Mesendoderm (in vitro differentiated cells): ENCODE measurements at regions not wholly inside any gene's neighbourhood (a gene's known extent, or its start where the extent isn't known, plus 50 kb on each side); places are given as distances from the start of the nearest gene placed in this dataset.

Source experiments
- DNase-seq: peaks from one replicate; pipeline ENCODE4 v3.0.0; 2013
- H2AK5ac ChIP-seq: 2 replicates; pipeline ENCODE4 v1.6.1; 2013; ENCODE audit warnings: low read length, inconsistent platforms
- H2BK120ac ChIP-seq: 2 replicates; pipeline ENCODE4 v1.6.1; 2013; ENCODE audit warnings: low read depth, mild to moderate bottlenecking, low read length, moderate library complexity, mixed read lengths
- H2BK15ac ChIP-seq: replicated peaks from 2 replicates; pipeline ENCODE4 v1.6.1; 2013; ENCODE audit warnings: low read depth, mild to moderate bottlenecking, moderate library complexity
- H2BK5ac ChIP-seq: 2 replicates; pipeline ENCODE4 v1.6.1; 2013; ENCODE audit warnings: low read length, inconsistent platforms
- H3K18ac ChIP-seq: 2 replicates; pipeline ENCODE4 v1.6.1; 2013; ENCODE audit warnings: mild to moderate bottlenecking, low read length, mixed read lengths
- H3K23ac ChIP-seq: one replicate; pipeline ENCODE4 v1.6.1; 2013; ENCODE audit warnings: low read length
- H3K27ac ChIP-seq: 2 replicates; pipeline ENCODE4 v1.5.1; 2013; ENCODE audit warnings: low read depth, mild to moderate bottlenecking, inconsistent platforms, low read length, moderate library complexity
- H3K27me3 ChIP-seq: 2 replicates; pipeline ENCODE4 v1.6.1; 2013; ENCODE audit warnings: low read length, control low read depth, mild to moderate bottlenecking, inconsistent platforms; ENCODE audit not compliant: insufficient read depth, poor library complexity
- H3K36me3 ChIP-seq: 2 replicates; pipeline ENCODE4 v1.6.1; 2013; ENCODE audit warnings: low read length, inconsistent platforms; ENCODE audit not compliant: control insufficient read depth, insufficient read depth
- H3K4ac ChIP-seq: one replicate; pipeline ENCODE4 v1.6.1; 2013; ENCODE audit warnings: low read depth, mild to moderate bottlenecking, low read length, moderate library complexity
- H3K4me1 ChIP-seq: 2 replicates; pipeline ENCODE4 v1.6.1; 2013; ENCODE audit warnings: low read depth, low read length, inconsistent platforms; ENCODE audit not compliant: control insufficient read depth
- H3K4me2 ChIP-seq: 2 replicates; pipeline ENCODE4 v1.6.1; 2013; ENCODE audit warnings: low read length
- H3K4me3 ChIP-seq: 2 replicates; pipeline ENCODE4 v1.5.1; 2013; ENCODE audit warnings: mild to moderate bottlenecking, low read length
- H3K56ac ChIP-seq: one replicate; pipeline ENCODE4 v1.6.1; 2013; ENCODE audit warnings: low read length
- H3K79me1 ChIP-seq: 2 replicates; pipeline ENCODE4 v1.6.1; 2013; ENCODE audit warnings: low read length, inconsistent platforms
- H3K79me2 ChIP-seq: 2 replicates; pipeline ENCODE4 v1.6.1; 2013; ENCODE audit warnings: mild to moderate bottlenecking, low read length; ENCODE audit not compliant: control insufficient read depth, insufficient read depth
- H3K9ac ChIP-seq: 2 replicates; pipeline ENCODE4 v1.6.1; 2013; ENCODE audit warnings: low read length, inconsistent platforms
- H4K5ac ChIP-seq: one replicate; pipeline ENCODE4 v1.6.1; 2013; ENCODE audit warnings: low read length
- H4K8ac ChIP-seq: one replicate; pipeline ENCODE4 v1.6.1; 2013; ENCODE audit warnings: low read depth, mild to moderate bottlenecking, control low read depth, low read length, moderate library complexity
- WGBS: extraction: QIAGEN DNeasy Blood & Tissue Kit; methylation state at CpG from one replicate; pipeline ENCODE4 v1.1.7; 2013; ENCODE audit warnings: low lambda C conversion rate, missing lambda C conversion rate; ENCODE audit not compliant: insufficient coverage; ENCODE audit errors: extremely low coverage; 5-methylcytosine and 5-hydroxymethylcytosine counted together

DNA sequence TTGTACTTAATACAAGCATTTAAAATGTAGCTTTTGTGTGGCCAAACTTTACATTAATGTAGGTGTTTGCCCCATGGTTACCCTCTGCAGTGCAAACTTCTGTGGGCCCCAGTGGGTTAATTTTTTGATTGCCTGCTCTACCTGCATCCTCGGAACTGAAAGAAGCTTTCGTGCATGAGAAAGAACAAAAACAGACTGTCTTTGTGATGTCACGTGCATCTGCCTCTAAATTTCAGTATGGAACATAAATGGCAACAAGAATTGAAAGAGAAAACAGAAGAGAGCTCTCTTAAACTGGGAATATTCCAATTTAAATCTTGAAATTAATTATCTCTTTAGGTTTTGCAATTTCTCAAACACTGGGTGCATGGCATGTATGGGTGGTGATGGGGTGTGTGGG, 182.4 kb upstream of the LCORL start:
- H2BK5ac ChIP-seq = no peak overlapping the region
- no peaks in the 10 kb centered on the region for H3K36me3 ChIP-seq
- no peak overlapping the region for H3K18ac ChIP-seq
- H3K79me2 ChIP-seq = no peaks in the 10 kb centered on the region
- H3K4ac ChIP-seq = no peak overlapping the region
- no peak overlapping the region for H3K4me3 ChIP-seq
- no peaks in the 10 kb centered on the region for H3K79me1 ChIP-seq
- no CpG with 5 or more reads among the region's 3 CpGs for WGBS
- no peak overlapping the region for H3K27ac ChIP-seq
- H2AK5ac ChIP-seq = no peak overlapping the region
- no peak overlapping the region for H4K5ac ChIP-seq
- no peaks in the 10 kb centered on the region for H3K27me3 ChIP-seq
- H4K8ac ChIP-seq = no peak overlapping the region
- H3K9ac ChIP-seq = no peak overlapping the region
- no peak overlapping the region for H3K4me2 ChIP-seq
- no peaks in the 10 kb centered on the region for H3K4me1 ChIP-seq
- no peak overlapping the region for H3K23ac ChIP-seq
- no peak overlapping the region for H2BK120ac ChIP-seq
- no peak overlapping the region for H2BK15ac ChIP-seq
- no peak for DNase-seq
- H3K56ac ChIP-seq = no peak overlapping the region

DNA sequence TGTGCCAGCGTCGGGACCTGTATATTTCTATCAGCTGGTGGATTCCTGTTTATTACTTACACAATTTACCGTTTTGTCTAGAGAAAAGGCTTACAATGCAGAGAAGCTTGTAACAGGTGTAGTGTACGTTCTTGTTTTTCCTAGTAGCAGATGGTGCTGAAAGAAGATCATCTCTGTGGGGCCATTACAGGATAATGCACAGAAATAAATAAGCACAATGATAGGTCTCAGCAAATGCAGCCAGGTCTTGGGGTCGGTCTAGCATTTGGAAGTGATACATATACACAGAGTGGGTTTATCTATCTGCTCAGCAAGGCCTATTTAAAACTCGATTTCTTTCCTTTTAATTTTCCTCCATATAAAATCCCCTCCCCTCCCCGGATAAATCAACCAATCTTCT, 180.9 kb upstream of the LCORL start:
- Histone ChIP-seq H2AK5ac (no peak overlapping the region), H3K56ac (no peak overlapping the region), H2BK15ac (no peak overlapping the region), H3K27me3 (no peaks in the 10 kb centered on the region), H3K9ac (no peak overlapping the region), H3K4me3 (no peak overlapping the region), H3K4me1 (no peaks in the 10 kb centered on the region), H3K79me1 (no peaks in the 10 kb centered on the region), H3K23ac (no peak overlapping the region), H3K27ac (no peak overlapping the region), H4K5ac (no peak overlapping the region), H2BK5ac (no peak overlapping the region), H3K79me2 (no peaks in the 10 kb centered on the region), H4K8ac (no peak overlapping the region), H3K4me2 (no peak overlapping the region), H3K4ac (no peak overlapping the region), H3K18ac (no peak overlapping the region), H3K36me3 (no peaks in the 10 kb centered on the region), H2BK120ac (no peak overlapping the region)
- WGBS = 100% methylated on average over 2 of the region's 7 CpGs
- no peak for DNase-seq

GRCh38 chr4:18201885-18202284, 180.3 kb upstream of the LCORL start:
- no peak overlapping the region for H3K23ac ChIP-seq
- no peak overlapping the region for H4K8ac ChIP-seq
- no peak overlapping the region for H3K4me2 ChIP-seq
- H3K79me2 ChIP-seq = no peaks in the 10 kb centered on the region
- DNase-seq = peak; percentile 14
- no peaks in the 10 kb centered on the region for H3K36me3 ChIP-seq
- H3K27ac ChIP-seq = no peak overlapping the region
- no CpG with 5 or more reads among the region's 3 CpGs for WGBS
- no peak overlapping the region for H3K9ac ChIP-seq
- no peaks in the 10 kb centered on the region for H3K79me1 ChIP-seq
- H2BK5ac ChIP-seq = no peak overlapping the region
- no peak overlapping the region for H2BK120ac ChIP-seq
- H3K56ac ChIP-seq = no peak overlapping the region
- no peak overlapping the region for H3K18ac ChIP-seq
- no peak overlapping the region for H3K4me3 ChIP-seq
- H3K4me1 ChIP-seq = no peaks in the 10 kb centered on the region
- no peak overlapping the region for H2AK5ac ChIP-seq
- no peak overlapping the region for H2BK15ac ChIP-seq
- H3K4ac ChIP-seq = no peak overlapping the region
- no peak overlapping the region for H4K5ac ChIP-seq
- H3K27me3 ChIP-seq = no peaks in the 10 kb centered on the region

- Histone ChIP-seq H3K18ac (no peak overlapping the region), H2BK15ac (no peak overlapping the region), H3K4me3 (no peak overlapping the region)
Measured at GRCh38 chr4:18198653-18199052, 177.1 kb upstream of the LCORL start.

GRCh38 chr4:18197467-18197866, 175.9 kb upstream of the LCORL start:
- Histone ChIP-seq H3K79me1 (no peaks in the 10 kb centered on the region), H3K18ac (no peak overlapping the region), H3K56ac (no peak overlapping the region), H3K4ac (no peak overlapping the region), H2AK5ac (no peak overlapping the region), H3K4me3 (no peak overlapping the region), H3K36me3 (no peaks in the 10 kb centered on the region), H3K23ac (no peak overlapping the region), H3K27ac (no peak overlapping the region), H4K5ac (no peak overlapping the region), H2BK120ac (no peak overlapping the region), H4K8ac (no peak overlapping the region), H2BK5ac (peak overlapping the region; percentile 11), H2BK15ac (no peak overlapping the region), H3K27me3 (no peaks in the 10 kb centered on the region), H3K4me2 (no peak overlapping the region), H3K4me1 (no peaks in the 10 kb centered on the region), H3K79me2 (no peaks in the 10 kb centered on the region), H3K9ac (no peak overlapping the region)
- no CpG with 5 or more reads among the region's 5 CpGs for WGBS
- no peak for DNase-seq

More at GRCh38 chr4:18198653-18199052, 177.1 kb upstream of the LCORL start:
- Histone ChIP-seq H2BK5ac (no peak overlapping the region), H2BK120ac (no peak overlapping the region), H3K36me3 (no peaks in the 10 kb centered on the region), H3K27me3 (no peaks in the 10 kb centered on the region), H2AK5ac (no peak overlapping the region), H3K4me1 (no peaks in the 10 kb centered on the region), H3K4ac (no peak overlapping the region), H3K4me2 (no peak overlapping the region), H3K23ac (no peak overlapping the region), H4K8ac (no peak overlapping the region), H3K9ac (no peak overlapping the region), H3K27ac (no peak overlapping the region), H3K79me2 (no peaks in the 10 kb centered on the region), H3K79me1 (no peaks in the 10 kb centered on the region), H4K5ac (no peak overlapping the region), H3K56ac (no peak overlapping the region)
- DNase-seq = peak; percentile 25
- WGBS = no CpG with 5 or more reads among the region's 6 CpGs

DNA sequence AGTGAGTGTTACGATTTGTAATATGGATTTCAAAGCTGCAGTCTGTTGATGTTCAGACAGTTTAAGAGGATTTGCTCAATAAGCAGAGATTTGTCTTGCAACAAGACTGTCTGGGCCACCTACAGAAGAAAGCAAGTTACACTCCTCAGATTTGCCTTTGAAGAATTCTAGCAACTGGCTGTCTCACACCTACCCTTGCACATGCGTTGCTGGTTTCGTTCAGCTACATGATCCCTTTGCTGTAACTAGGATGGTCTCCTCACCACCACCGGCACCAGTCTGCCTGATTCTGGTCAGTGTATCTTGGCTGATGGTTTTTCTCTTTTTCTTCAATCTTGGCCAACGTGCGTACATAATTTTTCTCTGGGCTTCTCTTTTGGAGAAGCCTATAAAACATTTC, 172.7 kb upstream of the LCORL start:
- H3K79me2 ChIP-seq = no peaks in the 10 kb centered on the region
- H3K4me2 ChIP-seq = no peak overlapping the region

More for the DNA sequence above, 172.7 kb upstream of the LCORL start:
- no peaks in the 10 kb centered on the region for H3K27me3 ChIP-seq
- no peak for DNase-seq
- no peak overlapping the region for H3K23ac ChIP-seq
- no peak overlapping the region for H4K8ac ChIP-seq
- H3K79me1 ChIP-seq = no peaks in the 10 kb centered on the region
- H3K36me3 ChIP-seq = no peaks in the 10 kb centered on the region
- H2BK5ac ChIP-seq = no peak overlapping the region
- H2AK5ac ChIP-seq = no peak overlapping the region
- no peak overlapping the region for H3K27ac ChIP-seq
- H3K4ac ChIP-seq = no peak overlapping the region
- H3K18ac ChIP-seq = no peak overlapping the region
- no peak overlapping the region for H4K5ac ChIP-seq
- H2BK120ac ChIP-seq = no peak overlapping the region
- no peak overlapping the region for H3K4me3 ChIP-seq
- no peaks in the 10 kb centered on the region for H3K4me1 ChIP-seq
- no peak overlapping the region for H3K56ac ChIP-seq
- no peak overlapping the region for H2BK15ac ChIP-seq
- no peak overlapping the region for H3K9ac ChIP-seq
- WGBS = no CpG with 5 or more reads among the region's 6 CpGs
